ENCODE measurements at regions not wholly inside any gene's neighbourhood (a gene's known extent, or its start where the extent isn't known, plus 50 kb on each side); places are given as distances from the start of the nearest gene placed in this dataset.

DNA sequence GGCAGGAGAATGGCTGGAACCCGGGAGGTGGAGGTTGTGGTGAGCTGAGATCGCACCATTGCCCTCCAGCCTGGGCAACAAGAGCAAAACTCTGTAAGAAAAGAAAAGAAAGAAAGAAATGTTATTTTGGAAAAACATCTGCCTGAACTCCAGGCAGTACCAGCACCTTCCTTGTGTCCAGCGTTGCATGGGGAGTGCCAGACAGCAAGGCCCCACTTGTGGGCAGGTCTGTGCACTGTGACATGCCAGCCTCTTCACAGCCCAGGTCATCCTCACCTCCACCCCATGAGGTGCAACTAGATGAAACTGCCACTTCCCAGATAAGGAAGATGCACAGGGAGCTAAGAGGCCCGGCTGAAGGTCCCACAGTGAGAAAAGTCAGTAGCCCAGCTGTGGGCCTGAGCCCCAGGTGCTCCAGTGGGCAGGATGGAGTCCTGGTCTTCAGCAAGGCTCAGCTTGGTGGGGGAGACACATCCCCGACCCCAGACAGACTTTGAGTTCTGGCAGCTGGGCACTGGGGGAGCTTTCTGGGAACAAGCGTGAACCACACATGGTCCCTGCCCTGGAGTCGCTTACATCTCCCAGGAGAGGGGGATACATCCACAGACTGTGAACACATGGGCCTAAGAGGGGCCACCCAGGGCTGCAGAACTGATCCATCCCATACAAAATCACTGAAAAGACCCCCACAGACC lies 146.9 kb upstream of the IER5L start:
- no peak for DNase-seq

DNA sequence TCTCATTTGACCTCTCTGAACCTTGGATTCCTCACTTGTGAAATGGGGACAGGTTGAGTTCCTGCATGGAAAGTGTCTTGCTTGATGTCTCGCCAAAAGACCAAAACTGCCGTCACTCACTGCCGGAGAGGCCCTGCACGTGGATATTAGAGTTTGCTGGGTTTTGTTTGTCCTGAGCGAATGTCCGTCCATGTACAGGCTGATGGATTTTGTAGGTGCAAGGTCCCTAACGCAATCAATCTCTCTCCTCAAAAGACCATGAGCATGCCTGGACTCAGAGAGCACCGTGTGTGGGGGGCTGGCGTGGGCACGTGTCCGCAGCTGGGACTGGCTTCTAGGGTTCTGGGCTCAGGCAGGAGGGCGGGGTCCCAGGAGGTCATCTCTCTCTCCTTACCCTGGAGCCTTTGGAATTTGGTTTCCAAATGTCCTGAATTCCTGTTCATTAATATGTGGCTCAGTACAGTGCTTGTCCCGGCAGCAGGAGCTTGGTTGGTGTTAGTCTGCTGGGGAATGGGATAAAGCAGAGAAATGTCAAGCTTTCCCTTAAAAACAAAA lies 146.0 kb upstream of the IER5L start:
- DNase-seq: no peak

- DNase-seq: no peak
Measured at GRCh38 chr9:129323376-129323998, 145.4 kb upstream of the IER5L start.

DNA sequence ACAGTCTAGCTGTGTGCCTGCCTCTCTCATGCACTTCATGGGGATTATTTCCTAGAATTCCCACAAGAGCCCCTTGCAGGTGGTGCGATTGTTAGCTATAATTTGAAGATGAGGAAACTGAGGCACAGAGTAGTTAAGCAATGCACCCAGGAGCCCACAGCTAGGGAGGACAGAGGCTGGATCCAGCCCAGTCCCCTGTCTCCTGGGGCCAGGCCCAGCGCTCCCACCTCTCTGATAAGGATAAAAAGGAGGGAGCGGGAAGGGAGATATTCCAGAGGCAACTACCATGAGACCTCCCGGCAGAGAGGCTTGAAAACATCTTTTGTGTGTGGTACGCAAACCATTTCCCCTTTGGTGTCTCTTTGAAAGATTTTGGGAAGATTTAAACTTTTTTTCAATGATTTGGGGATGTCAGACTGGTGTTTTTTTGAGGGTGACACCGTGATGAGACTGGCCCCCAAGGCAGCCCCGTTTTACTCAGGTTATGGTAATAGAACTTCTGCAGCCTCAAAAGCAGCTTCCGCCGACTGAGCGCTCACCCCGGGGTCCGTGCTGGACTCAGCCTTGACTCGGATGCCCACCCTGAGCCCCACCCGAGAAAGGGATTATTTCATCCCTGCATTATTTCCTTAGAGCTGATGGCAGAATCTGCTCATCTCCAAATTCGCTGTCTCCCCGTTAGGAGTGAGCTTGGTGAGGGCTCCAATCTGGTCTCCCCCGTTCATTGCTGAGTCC lies 144.7 kb upstream of the IER5L start:
- no peak for DNase-seq

DNA sequence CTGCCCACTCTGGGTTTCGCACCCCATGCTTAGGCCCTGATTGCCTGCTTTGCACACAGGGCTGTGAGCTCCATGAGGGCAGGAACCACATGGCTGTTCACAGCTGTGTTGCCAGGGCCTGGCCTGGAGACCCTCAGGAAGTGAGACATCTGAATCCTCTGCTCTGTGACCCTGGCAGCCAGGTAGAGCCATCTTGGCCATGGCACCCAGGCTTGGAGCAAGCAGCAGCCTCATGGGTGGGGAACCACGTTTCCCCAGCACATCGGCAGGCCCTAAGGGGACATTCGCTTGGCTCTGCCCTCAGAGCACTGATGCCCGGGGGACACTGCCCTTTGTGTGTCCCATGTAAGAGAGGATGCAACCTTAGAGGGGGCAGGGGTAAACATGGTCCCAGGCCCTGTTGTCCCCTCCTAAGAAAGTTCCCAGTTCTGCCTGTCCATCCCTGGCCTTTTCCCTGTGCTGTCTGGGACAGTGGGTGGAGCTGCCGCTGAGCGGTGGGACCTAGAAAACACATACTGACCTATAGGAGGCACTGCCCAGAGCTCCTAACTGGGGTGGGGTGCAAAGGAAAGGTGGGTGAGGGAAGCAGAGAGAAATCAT lies 144.1 kb upstream of the IER5L start:
- DNase-seq: no peak

DNA sequence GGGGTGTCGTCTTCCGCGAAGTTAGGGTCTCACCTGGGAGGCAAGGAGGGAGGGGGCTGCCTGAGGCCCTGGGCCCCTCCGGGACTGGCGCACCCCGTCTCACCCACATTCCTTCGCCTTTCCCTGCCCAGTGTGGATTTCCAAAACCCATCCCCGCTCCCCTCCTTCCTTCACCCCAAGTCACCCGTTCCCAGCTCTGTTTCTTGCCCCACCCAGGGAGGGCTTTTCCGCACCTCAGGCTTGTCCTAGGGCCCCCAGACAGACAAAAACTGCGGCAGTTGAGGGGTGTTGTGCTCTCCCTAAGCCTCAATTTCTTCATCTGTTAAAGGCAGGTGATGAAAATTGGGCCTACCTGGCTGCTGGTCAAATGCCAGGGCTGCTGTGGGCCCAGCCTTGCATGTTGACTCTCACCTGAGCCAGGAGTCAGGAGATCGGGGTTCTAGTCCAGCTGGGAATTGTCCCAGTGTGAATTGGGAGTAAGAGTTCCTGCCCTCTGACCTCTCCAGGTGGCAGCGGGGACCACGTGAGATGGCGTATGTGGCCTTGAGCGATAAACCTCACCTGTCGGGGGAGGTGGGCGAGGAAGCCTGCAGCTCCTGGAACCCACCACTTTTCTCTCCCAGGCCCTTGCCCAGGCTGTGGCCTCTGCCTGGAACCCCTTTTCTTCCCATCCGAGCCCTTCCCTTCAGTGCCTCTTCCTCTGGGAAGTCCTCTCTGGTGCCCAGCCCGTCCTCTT lies 143.4 kb upstream of the IER5L start:
- DNase-seq: no peak

DNA sequence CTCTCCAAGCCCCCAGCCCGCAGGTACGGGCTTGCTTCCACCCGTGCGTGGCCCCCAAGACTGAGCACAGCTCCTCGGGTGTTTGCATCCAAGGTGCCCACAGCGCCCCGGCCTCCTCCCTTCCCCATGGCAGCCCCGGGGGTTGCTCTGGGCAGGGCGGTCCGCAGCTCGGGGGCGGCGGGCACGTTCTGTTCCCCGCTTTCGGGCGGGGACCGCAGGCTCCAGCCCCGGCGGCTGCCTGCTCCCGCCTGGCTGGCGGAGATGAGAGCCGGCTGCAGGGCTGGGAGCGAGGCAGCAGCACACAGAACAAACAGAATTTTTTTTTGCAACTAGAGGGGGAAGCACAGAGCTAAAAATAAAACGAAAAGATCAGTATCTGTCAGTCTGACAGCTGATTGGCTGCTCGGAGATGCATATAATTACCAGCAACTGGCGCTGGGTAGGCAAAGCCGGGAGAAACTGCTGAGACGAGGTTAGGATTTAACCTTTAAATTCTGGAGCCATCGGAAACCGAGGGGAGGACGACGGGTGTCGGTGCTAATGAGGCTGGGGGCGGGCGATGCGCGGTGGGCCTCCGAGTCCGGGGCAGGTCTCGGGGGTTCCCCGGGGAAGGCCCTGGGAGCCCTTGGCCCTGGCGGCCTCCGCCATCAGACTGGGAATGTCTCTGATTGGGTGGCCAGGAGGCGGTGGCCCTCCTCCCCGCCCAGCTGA lies 142.7 kb upstream of the IER5L start:
- DNase-seq: peak; percentile 92

DNA sequence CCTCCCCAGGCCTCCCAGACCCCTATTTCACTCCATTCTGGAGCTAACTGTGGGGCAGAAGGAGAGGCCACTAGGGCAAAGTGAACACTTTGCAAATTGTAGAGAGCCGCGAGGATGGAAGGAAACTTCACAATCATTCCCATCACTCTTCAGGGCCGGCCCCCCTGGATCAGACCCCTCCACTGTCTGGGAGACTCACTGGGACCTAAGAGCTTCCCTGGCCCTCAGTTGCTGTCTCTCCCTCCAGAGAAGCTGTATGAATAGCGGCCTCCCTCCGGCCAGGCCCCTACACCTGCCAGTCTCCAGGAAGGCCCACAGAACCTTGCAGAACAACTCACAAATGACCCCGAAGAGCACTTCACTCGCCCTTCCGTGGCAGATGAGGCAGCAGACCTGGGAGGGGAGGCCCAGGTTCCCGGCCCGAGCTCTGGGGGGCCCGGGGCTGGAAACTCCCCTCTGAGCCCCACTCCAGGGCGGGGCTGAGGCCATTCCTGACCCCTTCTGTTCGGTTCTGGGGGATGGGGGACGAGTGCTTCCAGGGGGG lies 141.9 kb upstream of the IER5L start:
- no peak for DNase-seq

GRCh38 chr9:129319076-129319937 lies 141.2 kb upstream of the IER5L start:
- DNase-seq: peak; percentile 50

GRCh38 chr9:129318121-129319075 lies 140.3 kb upstream of the IER5L start:
- no peak for DNase-seq

GRCh38 chr9:129317179-129318011 lies 139.3 kb upstream of the IER5L start:
- no peak for DNase-seq

- no peak for DNase-seq
Measured at GRCh38 chr9:129316281-129317030, 138.4 kb upstream of the IER5L start.

DNA sequence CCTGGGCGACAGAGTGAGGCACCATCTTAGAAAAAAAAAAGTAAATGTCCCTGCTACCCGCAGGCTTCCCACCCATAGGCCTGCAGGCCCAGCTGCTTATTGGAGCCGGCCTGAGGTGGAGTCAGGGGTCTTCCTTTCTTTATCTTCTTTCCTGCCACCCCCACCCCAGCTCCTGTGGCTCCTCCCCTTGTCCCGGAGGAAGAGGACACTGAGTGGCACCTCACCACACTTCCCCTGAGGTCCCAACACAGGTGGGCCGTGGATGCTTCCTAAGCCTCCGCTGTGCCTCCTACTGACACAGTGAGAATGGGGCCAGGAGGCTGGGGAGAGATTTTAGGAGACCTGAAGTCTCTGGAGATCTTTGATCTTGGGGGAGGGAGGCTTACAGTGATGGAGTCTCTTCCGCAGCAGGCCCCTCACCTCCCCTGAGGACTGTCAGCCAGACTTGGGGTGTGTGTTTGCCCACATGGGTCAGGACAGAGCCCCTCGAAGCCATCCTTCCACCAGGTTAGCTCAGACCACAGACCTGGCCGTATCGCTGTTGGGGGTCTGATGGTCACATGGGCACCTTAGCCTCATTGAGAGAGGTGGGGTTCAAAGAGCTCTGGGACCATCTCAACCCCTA lies 135.4 kb upstream of the IER5L start:
- DNase-seq: no peak

- DNase-seq: no peak
Measured at GRCh38 chr9:129312251-129313122, 134.4 kb upstream of the IER5L start.

- no peak for DNase-seq
Measured at GRCh38 chr9:129311643-129312042, 133.6 kb upstream of the IER5L start.
